ENCODE measurements at regions not wholly inside any gene's neighbourhood (a gene's known extent, or its start where the extent isn't known, plus 50 kb on each side); places are given as distances from the start of the nearest gene placed in this dataset.

GRCh38 chrX:143401160-143401559 lies 116.1 kb downstream of the SPANXN3 start:
- H3K4me2 ChIP-seq (ENCODE audit: insufficient read depth in 1 of 2, low read depth in 2 of 2, low read length in 2 of 2) = no peak overlapping the region
- TF ChIP-seq ATF2 (IDR thresholded peaks at IDR 0.05; ENCODE audit: low read length) = no peak
- TF ChIP-seq BRCA1 (IDR thresholded peaks at IDR 0.05; ENCODE audit: low read depth, low read length) = no peak
- TF ChIP-seq EGR1 (IDR thresholded peaks at IDR 0.05; ENCODE audit: borderline replicate concordance, low read depth, low read length) = no peak
- TF ChIP-seq TBP (IDR thresholded peaks at IDR 0.05; ENCODE audit: low read depth, low read length) = no peak
- TF ChIP-seq KDM1A (IDR thresholded peaks at IDR 0.05; ENCODE audit: borderline replicate concordance, low read length) = no peak
- no peak for TF ChIP-seq MAX (IDR thresholded peaks at IDR 0.05)
- TF ChIP-seq SIRT6 (IDR thresholded peaks at IDR 0.05; ENCODE audit: low read length) = no peak
- TF ChIP-seq CREB1 (IDR thresholded peaks at IDR 0.05) = no peak
- no peak for TF ChIP-seq JUN (IDR thresholded peaks at IDR 0.05; ENCODE audit: low read depth, low read length)
- no peak overlapping the region for H2BK15ac ChIP-seq (ENCODE audit: low read length)
- no peaks in the 10 kb centered on the region for H3K27me3 ChIP-seq (replicated peaks in 1 of 4; ENCODE audit: control insufficient read depth in 3 of 4, extremely low read depth in 1 of 4, insufficient read depth in 3 of 4, low read length in 3 of 4)
- H4K91ac ChIP-seq (replicated peaks; ENCODE audit: insufficient read length, low read length) = no peak overlapping the region
- no peak overlapping the region for H3K56ac ChIP-seq (replicated peaks; ENCODE audit: insufficient read length, low read depth, low read length)
- no peak overlapping the region for H3K14ac ChIP-seq (ENCODE audit: insufficient read length)
- no peak overlapping the region for H3K4me3 ChIP-seq (ENCODE audit: extremely low read depth in 1 of 4, insufficient read depth in 2 of 4, low read depth in 3 of 4, low read length in 4 of 4)
- H2BK5ac ChIP-seq (ENCODE audit: low read depth, low read length) = no peak overlapping the region
- no peak overlapping the region for H3K23ac ChIP-seq (ENCODE audit: insufficient read length)
- H3K9me3 ChIP-seq (ENCODE audit: insufficient read depth in 2 of 2, low read depth in 1 of 2, low read length in 1 of 2) = no peaks in the 10 kb centered on the region
- ChIA-PET POLR2A (ENCODE audit: partially characterized antibody) (no interaction called here), CTCF (ENCODE audit: partially characterized antibody) (interaction anchor here (0.5 kb wide), 1 partner anchor 299 kb away, joined by 3 read pairs; no protein-coding TSS in a partner anchor)
- H2BK20ac ChIP-seq (ENCODE audit: low read length) = no peak overlapping the region
- no peaks in the 10 kb centered on the region for H3K79me2 ChIP-seq (ENCODE audit: control insufficient read depth in 1 of 2, insufficient read depth in 2 of 2, low read length in 2 of 2)
- DNase-seq (ENCODE audit: low read depth in 1 of 2, low spot score in 2 of 2) = no peak
- H3K36me3 ChIP-seq (ENCODE audit: control insufficient read depth in 2 of 4, insufficient read depth in 4 of 4, low read length in 3 of 4) = no peaks in the 10 kb centered on the region
- H4K5ac ChIP-seq (ENCODE audit: insufficient read length, low read depth, low read length) = no peak overlapping the region
- no peaks in the 10 kb centered on the region for H3K79me1 ChIP-seq (ENCODE audit: low read depth, low read length)
- H3K27ac ChIP-seq (ENCODE audit: low read depth, low read length) = no peak overlapping the region
- H2BK12ac ChIP-seq (ENCODE audit: low read depth, low read length) = no peak overlapping the region
- H3K4ac ChIP-seq (replicated peaks; ENCODE audit: insufficient read length, low read depth, low read length) = no peak overlapping the region
- no peak overlapping the region for H3K18ac ChIP-seq (ENCODE audit: extremely low read depth, low read length)
- H3K9ac ChIP-seq (replicated peaks in 1 of 4; ENCODE audit: extremely low read depth in 1 of 4, low read depth in 3 of 4, low read length in 3 of 4) = no peak overlapping the region
- H3K23me2 ChIP-seq (ENCODE audit: low read depth, low read length) = no peaks in the 10 kb centered on the region
- no peak overlapping the region for H2AFZ ChIP-seq (ENCODE audit: low read length)
- no peak overlapping the region for H2BK120ac ChIP-seq (replicated peaks; ENCODE audit: low read depth, low read length)
- H2AK5ac ChIP-seq (ENCODE audit: low read depth, low read length) = no peak overlapping the region
- FAIRE-seq = no peak
- no peaks in the 10 kb centered on the region for H3K4me1 ChIP-seq (replicated peaks in 1 of 4; ENCODE audit: control insufficient read depth in 3 of 4, insufficient read depth in 4 of 4, low read length in 3 of 4)
- no peaks in the 10 kb centered on the region for H4K20me1 ChIP-seq (replicated peaks in 1 of 2; ENCODE audit: control insufficient read depth in 1 of 2, insufficient read depth in 2 of 2, low read length in 2 of 2)
- WGBS, 2 experiments (ENCODE audit: extremely low coverage in 1 of 2, insufficient coverage in 1 of 2, insufficient read length in 1 of 2, insufficient replicate concordance in 2 of 2, low coverage in 1 of 2, low lambda C conversion rate in 2 of 2, missing lambda C conversion rate in 1 of 2) = 76% methylated on average over 6 of the region's 6 CpGs; no CpG with 5 or more reads in 1 of the 2 experiments
- no peak overlapping the region for H4K8ac ChIP-seq (ENCODE audit: extremely low read depth, insufficient read depth, low read length)

Data from H1 (cell line).